ENCODE measurements at regions not wholly inside any gene's neighbourhood (a gene's known extent, or its start where the extent isn't known, plus 50 kb on each side); places are given as distances from the start of the nearest gene placed in this dataset.

DNA sequence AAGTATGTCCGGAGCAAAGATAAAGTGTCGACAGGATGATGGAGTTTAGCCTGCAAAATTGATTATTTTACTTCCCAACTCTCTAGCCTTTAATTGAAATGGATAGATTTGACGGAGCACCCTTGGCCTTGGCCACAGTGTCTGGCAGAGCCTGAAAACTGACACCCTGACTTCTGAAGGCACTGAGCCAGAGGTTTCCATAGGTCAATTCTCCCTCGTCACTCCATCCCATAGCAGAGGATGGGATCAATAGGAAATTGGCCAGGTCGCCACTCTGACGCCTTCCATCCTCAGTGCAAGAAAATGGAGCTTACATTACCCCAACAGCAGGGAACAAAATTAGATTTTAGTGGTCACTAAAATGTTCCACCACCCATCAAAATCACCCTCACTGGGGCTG, 90.4 kb upstream of the CDH11 start:
- TF ChIP-seq FOXP2 (optimal IDR thresholded peaks at IDR 0.05; ENCODE audit: control extremely low read depth, extremely low read length, insufficient read depth), result no peak
- no peak for TF ChIP-seq POLR2AphosphoS5 (IDR thresholded peaks at IDR 0.05; ENCODE audit: borderline replicate concordance, low read depth, low read length)
- no peak for TF ChIP-seq EZH2 (IDR thresholded peaks at IDR 0.05)
- Histone ChIP-seq H3K9me3 (ENCODE audit: low read depth, low read length) (no peaks in the 10 kb centered on the region), H3K9ac (ENCODE audit: insufficient read length) (no peak overlapping the region), H3K36me3 (ENCODE audit: insufficient read depth, low read length) (no peaks in the 10 kb centered on the region), H3K27ac (no peak overlapping the region), H3K4me3 (no peak overlapping the region)
- no peak for DNase-seq (ENCODE audit: low read depth, low spot score)

DNA sequence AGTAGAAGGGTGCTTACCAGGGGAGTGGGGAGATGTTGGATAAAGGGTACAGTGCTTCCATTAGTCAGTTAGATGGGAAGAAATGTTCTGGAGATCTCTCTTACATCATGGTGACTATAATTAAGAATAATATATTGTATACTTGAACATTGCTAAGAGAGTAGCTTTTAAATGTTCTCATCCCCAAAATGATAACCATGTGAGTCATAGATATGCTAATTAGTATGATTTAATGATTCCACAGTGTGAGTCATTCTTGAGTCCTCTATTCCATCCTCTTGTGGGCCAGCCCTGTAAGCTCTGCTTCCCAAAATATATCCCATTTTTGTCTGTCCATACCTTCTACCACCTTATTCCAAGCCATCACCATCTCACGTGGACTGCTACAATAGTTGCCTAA, 80.6 kb upstream of the CDH11 start:
- no peak for TF ChIP-seq FOXP2 (optimal IDR thresholded peaks at IDR 0.05; ENCODE audit: control extremely low read depth, extremely low read length, insufficient read depth)
- no peak for TF ChIP-seq EZH2 (IDR thresholded peaks at IDR 0.05)
- TF ChIP-seq POLR2AphosphoS5 (IDR thresholded peaks at IDR 0.05; ENCODE audit: borderline replicate concordance, low read depth, low read length), result no peak
- Histone ChIP-seq H3K36me3 (ENCODE audit: insufficient read depth, low read length) (no peaks in the 10 kb centered on the region), H3K4me3 (no peak overlapping the region), H3K9ac (ENCODE audit: insufficient read length) (no peak overlapping the region), H3K27ac (no peak overlapping the region), H3K9me3 (ENCODE audit: low read depth, low read length) (no peaks in the 10 kb centered on the region)
- DNase-seq (ENCODE audit: low read depth, low spot score), result no peak

DNA sequence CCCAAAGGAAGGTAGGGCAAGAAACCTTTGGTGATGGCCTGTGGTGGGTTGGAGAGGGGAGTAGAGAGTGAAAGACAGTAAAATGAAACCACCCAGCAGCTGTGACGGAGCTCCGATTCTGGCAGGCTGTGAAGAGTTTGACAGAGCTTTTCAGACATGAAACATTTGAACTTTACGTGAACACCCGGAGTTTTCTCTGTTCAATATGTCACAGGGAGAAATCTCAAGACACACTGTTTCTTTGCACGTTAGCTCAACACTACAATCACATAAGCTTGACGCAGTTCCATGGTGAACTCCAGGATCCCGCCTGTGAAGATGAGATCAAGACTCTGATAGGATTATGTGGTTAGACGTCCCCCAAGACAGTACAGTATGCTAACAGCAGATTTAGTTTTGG, 79.6 kb upstream of the CDH11 start:
- Histone ChIP-seq H3K4me3 (no peak overlapping the region), H3K27ac (no peak overlapping the region), H3K36me3 (ENCODE audit: insufficient read depth, low read length) (no peaks in the 10 kb centered on the region), H3K9ac (ENCODE audit: insufficient read length) (no peak overlapping the region), H3K9me3 (ENCODE audit: low read depth, low read length) (no peaks in the 10 kb centered on the region)
- no peak for DNase-seq (ENCODE audit: low read depth, low spot score)
- no peak for TF ChIP-seq FOXP2 (optimal IDR thresholded peaks at IDR 0.05; ENCODE audit: control extremely low read depth, extremely low read length, insufficient read depth)
- TF ChIP-seq EZH2 (IDR thresholded peaks at IDR 0.05), result no peak
- TF ChIP-seq POLR2AphosphoS5 (IDR thresholded peaks at IDR 0.05; ENCODE audit: borderline replicate concordance, low read depth, low read length), result no peak

DNA sequence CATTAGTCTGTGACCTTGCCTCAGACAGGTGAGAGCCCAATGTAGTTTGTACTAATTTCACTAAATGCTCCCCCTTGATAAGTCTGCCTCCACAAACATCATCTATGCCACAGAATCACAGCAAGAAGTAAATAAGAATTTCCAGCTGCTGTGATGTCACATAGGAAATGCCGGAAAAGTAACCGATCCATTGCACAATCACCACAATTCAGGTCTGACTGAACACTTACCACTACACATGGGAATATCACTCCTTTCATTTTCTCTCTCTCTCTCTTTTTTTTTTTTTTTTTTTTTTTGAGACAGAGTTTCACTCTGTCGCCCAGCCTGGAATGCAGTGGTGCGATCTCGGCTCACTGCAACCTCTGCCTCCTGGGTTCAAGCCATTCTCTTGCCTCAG, 79.0 kb upstream of the CDH11 start:
- H3K9me3 ChIP-seq (ENCODE audit: low read depth, low read length), result no peaks in the 10 kb centered on the region
- DNase-seq (ENCODE audit: low read depth, low spot score), result no peak
- H3K4me3 ChIP-seq, result no peak overlapping the region
- TF ChIP-seq FOXP2 (optimal IDR thresholded peaks at IDR 0.05; ENCODE audit: control extremely low read depth, extremely low read length, insufficient read depth) (no peak), POLR2AphosphoS5 (IDR thresholded peaks at IDR 0.05; ENCODE audit: borderline replicate concordance, low read depth, low read length) (no peak), EZH2 (IDR thresholded peaks at IDR 0.05) (no peak)
- H3K9ac ChIP-seq (ENCODE audit: insufficient read length), result no peak overlapping the region
- H3K27ac ChIP-seq, result no peak overlapping the region
- H3K36me3 ChIP-seq (ENCODE audit: insufficient read depth, low read length), result no peaks in the 10 kb centered on the region

DNA sequence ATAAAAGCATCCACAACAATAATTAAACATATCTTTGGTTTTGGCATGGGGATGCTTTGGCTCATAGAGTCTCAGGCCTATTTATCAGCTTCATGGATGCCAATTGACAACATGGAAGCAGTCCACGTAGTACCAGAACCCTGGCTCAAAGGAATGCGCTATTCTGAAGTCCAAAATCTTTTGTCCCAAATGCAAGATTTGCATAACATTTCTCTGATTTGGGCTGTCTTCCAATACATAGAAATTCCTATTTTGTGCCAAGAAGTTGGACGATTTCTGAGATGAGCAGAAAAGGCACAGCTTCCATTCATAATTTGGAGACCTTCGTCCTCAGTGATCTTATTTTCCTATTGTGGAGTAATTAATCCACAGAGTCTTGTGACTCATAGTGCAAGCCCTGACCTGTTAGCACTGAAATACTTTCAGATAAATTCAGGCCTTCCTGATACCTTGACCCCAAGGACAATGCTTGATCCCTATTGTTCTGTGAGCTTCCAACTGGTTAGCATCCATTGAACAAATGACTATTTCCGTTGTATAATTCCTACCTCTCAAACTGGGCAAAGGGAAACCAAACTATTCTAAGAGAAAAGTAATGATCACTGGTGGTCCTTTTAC, 78.4 kb upstream of the CDH11 start:
- Histone ChIP-seq H3K27ac (no peak overlapping the region), H3K36me3 (ENCODE audit: insufficient read depth, low read length) (no peaks in the 10 kb centered on the region), H3K9ac (ENCODE audit: insufficient read length) (no peak overlapping the region), H3K4me3 (no peak overlapping the region), H3K9me3 (ENCODE audit: low read depth, low read length) (no peaks in the 10 kb centered on the region)
- TF ChIP-seq EZH2 (IDR thresholded peaks at IDR 0.05), result no peak
- TF ChIP-seq POLR2AphosphoS5 (IDR thresholded peaks at IDR 0.05; ENCODE audit: borderline replicate concordance, low read depth, low read length), result no peak
- TF ChIP-seq FOXP2 (optimal IDR thresholded peaks at IDR 0.05; ENCODE audit: control extremely low read depth, extremely low read length, insufficient read depth), result no peak
- no peak for DNase-seq (ENCODE audit: low read depth, low spot score)

DNA sequence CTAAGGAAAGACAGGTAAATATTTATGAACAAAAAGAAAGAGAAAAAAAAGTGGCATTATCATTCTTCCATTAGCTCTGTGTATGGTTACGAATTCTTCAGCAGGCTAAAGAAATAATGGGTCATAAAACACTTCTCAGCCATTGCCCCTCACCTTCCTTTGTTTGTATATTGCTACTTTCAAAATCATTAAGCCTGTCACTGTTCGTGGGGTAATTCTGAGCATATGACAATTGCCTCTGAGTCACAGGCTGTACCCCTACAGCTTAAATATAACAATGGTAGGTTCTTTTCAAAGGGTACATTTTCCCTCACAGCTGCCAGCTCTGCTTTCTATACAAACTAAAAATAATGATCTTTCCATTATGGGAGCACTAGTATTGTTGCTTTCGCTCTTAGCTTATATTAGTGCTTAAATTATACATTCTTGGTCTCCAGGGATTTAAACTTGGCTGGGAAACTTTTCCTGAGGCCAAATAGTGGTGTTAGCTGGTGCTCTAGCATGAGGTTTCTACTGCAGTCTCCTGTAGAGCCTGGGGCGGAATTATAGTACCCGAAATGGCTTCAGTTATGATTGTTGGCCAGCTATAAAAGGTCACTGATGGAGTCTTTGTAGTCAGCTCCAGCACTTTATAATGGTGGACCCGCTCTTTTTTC, 74.7 kb upstream of the CDH11 start:
- H3K9me3 ChIP-seq (ENCODE audit: low read depth, low read length), result no peaks in the 10 kb centered on the region
- H3K9ac ChIP-seq (ENCODE audit: insufficient read length), result no peak overlapping the region
- DNase-seq (ENCODE audit: low read depth, low spot score), result peak; percentile 58
- H3K4me3 ChIP-seq, result no peak overlapping the region
- H3K36me3 ChIP-seq (ENCODE audit: insufficient read depth, low read length), result no peaks in the 10 kb centered on the region
- TF ChIP-seq POLR2AphosphoS5 (IDR thresholded peaks at IDR 0.05; ENCODE audit: borderline replicate concordance, low read depth, low read length) (no peak), FOXP2 (optimal IDR thresholded peaks at IDR 0.05; ENCODE audit: control extremely low read depth, extremely low read length, insufficient read depth) (no peak), EZH2 (IDR thresholded peaks at IDR 0.05) (no peak)
- H3K27ac ChIP-seq, result no peak overlapping the region

DNA sequence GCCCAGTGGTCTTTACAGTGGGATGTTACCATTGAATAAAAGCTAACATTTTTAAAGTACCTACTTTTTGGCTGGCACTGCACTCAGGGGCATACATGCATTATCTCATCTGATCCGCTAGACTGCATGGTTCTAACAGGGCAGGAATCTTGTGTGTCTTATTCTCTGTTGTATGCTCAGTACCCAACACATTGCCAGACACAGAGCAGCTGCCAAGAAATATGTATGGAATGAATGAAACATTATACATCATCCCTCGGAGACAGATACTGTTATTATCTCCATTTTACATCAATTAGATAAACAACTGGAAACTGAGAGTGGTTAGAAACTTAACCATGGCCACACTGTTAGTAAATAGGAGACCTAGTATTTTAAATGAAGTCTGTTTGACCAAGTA, 74.1 kb upstream of the CDH11 start:
- H3K27ac ChIP-seq, result no peak overlapping the region
- H3K36me3 ChIP-seq (ENCODE audit: insufficient read depth, low read length), result no peaks in the 10 kb centered on the region
- H3K4me3 ChIP-seq, result no peak overlapping the region
- H3K9ac ChIP-seq (ENCODE audit: insufficient read length), result no peak overlapping the region
- no peaks in the 10 kb centered on the region for H3K9me3 ChIP-seq (ENCODE audit: low read depth, low read length)
- TF ChIP-seq POLR2AphosphoS5 (IDR thresholded peaks at IDR 0.05; ENCODE audit: borderline replicate concordance, low read depth, low read length) (no peak), EZH2 (IDR thresholded peaks at IDR 0.05) (no peak)
- no peak for DNase-seq (ENCODE audit: low read depth, low spot score)

DNA sequence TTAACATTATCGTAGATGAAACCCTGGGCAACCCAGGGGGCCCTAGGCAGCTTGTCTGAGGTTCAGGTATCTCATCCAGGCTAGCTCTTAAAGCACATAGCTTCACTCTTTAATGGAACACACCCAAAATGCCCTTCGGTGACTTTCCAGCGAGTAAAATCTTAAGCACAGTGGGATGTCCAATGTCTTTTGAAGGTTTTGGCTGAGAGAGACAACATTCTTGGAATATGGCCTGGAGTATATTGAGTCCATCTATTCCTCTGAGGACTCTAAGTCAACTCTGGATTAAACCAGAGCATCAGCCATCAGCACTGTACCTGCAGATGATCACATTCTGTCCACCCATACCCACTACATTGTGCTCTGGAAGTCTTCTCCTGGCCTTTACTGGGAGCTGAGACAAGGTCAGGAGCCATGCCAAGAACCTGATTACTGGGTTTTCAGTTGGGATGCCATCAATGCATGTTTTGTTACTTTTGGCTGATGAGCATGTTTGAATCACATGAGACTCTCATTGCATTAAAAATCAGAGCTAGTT, 63.4 kb upstream of the CDH11 start:
- no peak for DNase-seq (ENCODE audit: low read depth, low spot score)
- H3K36me3 ChIP-seq (ENCODE audit: insufficient read depth, low read length), result no peaks in the 10 kb centered on the region
- no peaks in the 10 kb centered on the region for H3K9me3 ChIP-seq (ENCODE audit: low read depth, low read length)
- no peak overlapping the region for H3K4me3 ChIP-seq
- H3K27ac ChIP-seq, result no peak overlapping the region
- TF ChIP-seq FOXP2 (optimal IDR thresholded peaks at IDR 0.05; ENCODE audit: control extremely low read depth, extremely low read length, insufficient read depth) (no peak), POLR2AphosphoS5 (IDR thresholded peaks at IDR 0.05; ENCODE audit: borderline replicate concordance, low read depth, low read length) (no peak), EZH2 (IDR thresholded peaks at IDR 0.05) (no peak)
- no peak overlapping the region for H3K9ac ChIP-seq (ENCODE audit: insufficient read length)
